GM12892 (cell line): ENCODE measurements at regions not wholly inside any gene's neighbourhood (a gene's known extent, or its start where the extent isn't known, plus 50 kb on each side); places are given as distances from the start of the nearest gene placed in this dataset.

Experiments
- POLR2A ChIP-seq: IDR thresholded peaks from 2 replicates; pipeline ENCODE4 v1.6.1; 2011; ENCODE audit warnings: low read depth, low read length, control low read depth
- TAF1 ChIP-seq: IDR thresholded peaks from 2 replicates; pipeline ENCODE4 v1.6.1; 2011; ENCODE audit warnings: low read depth, mild to moderate bottlenecking, control low read depth, low read length, borderline replicate concordance

DNA sequence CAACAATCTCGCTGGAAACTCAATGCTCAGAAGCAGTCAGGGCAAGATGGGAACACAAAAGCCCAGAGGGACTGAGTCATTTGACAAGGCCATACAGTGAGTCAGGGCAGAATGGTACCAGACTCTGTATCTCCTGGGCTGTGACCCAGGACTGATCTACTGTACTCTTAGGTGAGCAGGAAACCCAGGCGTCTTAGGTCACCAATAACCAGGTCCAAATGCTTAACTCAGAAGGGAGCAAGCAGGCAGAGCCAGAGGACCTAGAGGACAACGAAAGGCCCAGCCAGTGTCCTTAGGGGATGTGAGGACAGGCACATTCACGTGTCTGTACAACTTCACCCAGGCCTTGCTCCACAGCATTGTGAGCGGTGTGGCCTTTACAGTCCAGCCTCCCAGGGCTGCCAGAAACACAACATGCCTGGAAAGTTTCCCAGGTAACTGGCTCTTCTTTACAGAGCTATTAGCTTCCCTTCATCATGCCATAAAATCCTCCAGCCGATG, 69.9 kb downstream of the ARL6IP4 start:
- TF ChIP-seq POLR2A, result no peak
- no peak for TF ChIP-seq TAF1
